Upper lobe of left lung (tissue), 4 donors: ENCODE measurements at regions not wholly inside any gene's neighbourhood (a gene's known extent, or its start where the extent isn't known, plus 50 kb on each side); places are given as distances from the start of the nearest gene placed in this dataset.

ENCODE experiments used
- EP300 ChIP-seq, 4 donors: sonication (generic); formaldehyde crosslinking; IDR thresholded peaks; one replicate each; pipeline ENCODE4 v1.5.1; 2017; ENCODE audit warnings: antibody characterized with exemption in 4 of 4, control low read depth in 2 of 4
- POLR2A ChIP-seq, 4 donors: fragments of 450-650 bp; IDR thresholded peaks; one replicate each; pipeline ENCODE4 v1.5.1; 2016 to 2017; ENCODE audit warnings: antibody characterized with exemption in 4 of 4, mild to moderate bottlenecking in 2 of 4

GRCh38 chr16:64629622-64630021 is 492.2 kb downstream of the CDH11 start:
- no peak for TF ChIP-seq POLR2A (IDR thresholded peaks at IDR 0.05)
- TF ChIP-seq EP300 (IDR thresholded peaks at IDR 0.05), result no peak
